ENCODE measurements at regions not wholly inside any gene's neighbourhood (a gene's known extent, or its start where the extent isn't known, plus 50 kb on each side); places are given as distances from the start of the nearest gene placed in this dataset.

DNA sequence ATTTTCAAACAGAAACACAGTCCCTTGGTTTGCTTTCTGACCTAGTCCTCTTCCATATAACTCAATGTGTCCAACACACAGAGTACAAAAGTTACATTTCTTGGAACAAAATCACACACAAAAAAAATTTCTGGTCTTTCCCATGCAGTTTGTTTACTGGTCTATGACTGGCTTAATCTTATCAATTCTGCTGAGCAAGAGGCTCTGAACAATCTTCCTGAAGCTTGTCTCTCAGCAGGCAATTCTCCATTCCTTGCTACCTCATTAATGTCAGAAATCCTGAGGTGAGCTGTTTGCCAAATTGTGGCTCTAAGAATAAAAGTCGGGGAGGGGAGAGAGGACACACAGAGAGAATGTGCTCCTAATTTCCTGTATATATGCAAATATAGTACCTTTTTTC, 423.6 kb downstream of the HLX start:
- H4K20me1 ChIP-seq (ENCODE audit: insufficient read depth), result no peaks in the 10 kb centered on the region
- H3K36me3 ChIP-seq (replicated peaks in 1 of 2; ENCODE audit: control insufficient read depth in 1 of 2, insufficient read depth in 2 of 2, low read length in 1 of 2), result no peaks in the 10 kb centered on the region
- POLR2A ChIA-PET, result no interaction called here
- no peaks in the 10 kb centered on the region for H3K79me2 ChIP-seq (ENCODE audit: insufficient read depth)
- no peak overlapping the region for H2AFZ ChIP-seq (ENCODE audit: low read depth)
- no peak overlapping the region for H3K4me2 ChIP-seq
- no peak overlapping the region for H3K9ac ChIP-seq
- WGBS (ENCODE audit: low lambda C conversion rate), result 71% methylated on average over 1 of the region's 1 CpG
- no peaks in the 10 kb centered on the region for H3K9me2 ChIP-seq
- no peaks in the 10 kb centered on the region for H3K4me1 ChIP-seq (ENCODE audit: control insufficient read depth in 1 of 2, insufficient read depth in 2 of 2, low read depth in 1 of 2, low read length in 1 of 2)
- H3F3A ChIP-seq (replicated peaks; ENCODE audit: insufficient read depth), result no peaks in the 10 kb centered on the region
- H3K27ac ChIP-seq (ENCODE audit: low read depth in 2 of 2, low read length in 1 of 2), result no peak overlapping the region
- no peak for DNase-seq
- CTCF ChIA-PET, result no interaction called here
- no peak overlapping the region for H3K4me3 ChIP-seq (ENCODE audit: low read depth in 2 of 2, low read length in 1 of 2)
- TF ChIP-seq MXI1 (IDR thresholded peaks at IDR 0.05; ENCODE audit: low read depth, low read length) (no peak), ELF1 (IDR thresholded peaks at IDR 0.05) (no peak), RXRA (IDR thresholded peaks at IDR 0.05; ENCODE audit: borderline replicate concordance, low read depth) (no peak), RCOR1 (IDR thresholded peaks at IDR 0.05; ENCODE audit: low read length) (no peak), TAF1 (IDR thresholded peaks at IDR 0.05; ENCODE audit: borderline replicate concordance, low read depth, low read length) (no peak)
- TF ChIP-seq, protein P1, sequence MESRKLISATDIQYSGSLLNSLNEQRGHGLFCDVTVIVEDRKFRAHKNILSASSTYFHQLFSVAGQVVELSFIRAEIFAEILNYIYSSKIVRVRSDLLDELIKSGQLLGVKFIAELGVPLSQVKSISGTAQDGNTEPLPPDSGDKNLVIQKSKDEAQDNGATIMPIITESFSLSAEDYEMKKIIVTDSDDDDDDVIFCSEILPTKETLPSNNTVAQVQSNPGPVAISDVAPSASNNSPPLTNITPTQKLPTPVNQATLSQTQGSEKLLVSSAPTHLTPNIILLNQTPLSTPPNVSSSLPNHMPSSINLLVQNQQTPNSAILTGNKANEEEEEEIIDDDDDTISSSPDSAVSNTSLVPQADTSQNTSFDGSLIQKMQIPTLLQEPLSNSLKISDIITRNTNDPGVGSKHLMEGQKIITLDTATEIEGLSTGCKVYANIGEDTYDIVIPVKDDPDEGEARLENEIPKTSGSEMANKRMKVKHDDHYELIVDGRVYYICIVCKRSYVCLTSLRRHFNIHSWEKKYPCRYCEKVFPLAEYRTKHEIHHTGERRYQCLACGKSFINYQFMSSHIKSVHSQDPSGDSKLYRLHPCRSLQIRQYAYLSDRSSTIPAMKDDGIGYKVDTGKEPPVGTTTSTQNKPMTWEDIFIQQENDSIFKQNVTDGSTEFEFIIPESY (IDR thresholded peaks at IDR 0.05; ENCODE audit: borderline replicate concordance, low read depth), result no peak
- TF ChIP-seq, protein P2, sequence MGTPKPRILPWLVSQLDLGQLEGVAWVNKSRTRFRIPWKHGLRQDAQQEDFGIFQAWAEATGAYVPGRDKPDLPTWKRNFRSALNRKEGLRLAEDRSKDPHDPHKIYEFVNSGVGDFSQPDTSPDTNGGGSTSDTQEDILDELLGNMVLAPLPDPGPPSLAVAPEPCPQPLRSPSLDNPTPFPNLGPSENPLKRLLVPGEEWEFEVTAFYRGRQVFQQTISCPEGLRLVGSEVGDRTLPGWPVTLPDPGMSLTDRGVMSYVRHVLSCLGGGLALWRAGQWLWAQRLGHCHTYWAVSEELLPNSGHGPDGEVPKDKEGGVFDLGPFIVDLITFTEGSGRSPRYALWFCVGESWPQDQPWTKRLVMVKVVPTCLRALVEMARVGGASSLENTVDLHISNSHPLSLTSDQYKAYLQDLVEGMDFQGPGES (IDR thresholded peaks at IDR 0.05; ENCODE audit: low read depth, low read length), result no peak
- H3K27me3 ChIP-seq (ENCODE audit: insufficient read depth), result no peaks in the 10 kb centered on the region
- H3K9me3 ChIP-seq, result no peaks in the 10 kb centered on the region

DNA sequence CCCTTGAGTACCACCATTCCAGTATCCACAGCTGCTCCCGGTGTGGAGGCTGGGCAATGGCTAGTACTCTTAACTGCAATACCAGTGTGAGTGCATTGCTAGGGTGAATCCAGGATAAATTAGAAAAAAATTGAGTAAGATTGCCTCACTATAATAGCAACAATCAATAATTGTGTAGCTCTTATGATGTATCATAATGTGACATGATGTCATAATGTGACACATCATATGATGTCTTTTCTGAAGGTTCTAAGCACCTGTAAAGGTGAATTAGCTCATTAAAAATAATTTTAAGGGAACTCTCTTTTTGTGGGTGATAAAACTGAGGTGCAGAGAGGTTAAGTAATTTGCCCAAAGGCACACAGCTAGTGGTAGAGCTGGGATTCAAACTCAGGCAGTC, 424.4 kb downstream of the HLX start:
- Histone ChIP-seq H3K36me3 (replicated peaks in 1 of 2; ENCODE audit: control insufficient read depth in 1 of 2, insufficient read depth in 2 of 2, low read length in 1 of 2) (no peaks in the 10 kb centered on the region), H3K27me3 (ENCODE audit: insufficient read depth) (no peaks in the 10 kb centered on the region), H3K4me3 (ENCODE audit: low read depth in 2 of 2, low read length in 1 of 2) (no peak overlapping the region), H3K27ac (ENCODE audit: low read depth in 2 of 2, low read length in 1 of 2) (no peak overlapping the region), H3K4me2 (no peak overlapping the region), H3K9me3 (no peaks in the 10 kb centered on the region), H3K4me1 (ENCODE audit: control insufficient read depth in 1 of 2, insufficient read depth in 2 of 2, low read depth in 1 of 2, low read length in 1 of 2) (no peaks in the 10 kb centered on the region), H4K20me1 (ENCODE audit: insufficient read depth) (no peaks in the 10 kb centered on the region), H3K79me2 (ENCODE audit: insufficient read depth) (no peaks in the 10 kb centered on the region), H3F3A (replicated peaks; ENCODE audit: insufficient read depth) (no peaks in the 10 kb centered on the region), H2AFZ (ENCODE audit: low read depth) (no peak overlapping the region), H3K9me2 (no peaks in the 10 kb centered on the region), H3K9ac (no peak overlapping the region)
- 82% methylated on average over 1 of the region's 1 CpG for WGBS (ENCODE audit: low lambda C conversion rate)
- ChIA-PET CTCF (no interaction called here), POLR2A (no interaction called here)
- DNase-seq, result no peak
- TF ChIP-seq, protein P3, sequence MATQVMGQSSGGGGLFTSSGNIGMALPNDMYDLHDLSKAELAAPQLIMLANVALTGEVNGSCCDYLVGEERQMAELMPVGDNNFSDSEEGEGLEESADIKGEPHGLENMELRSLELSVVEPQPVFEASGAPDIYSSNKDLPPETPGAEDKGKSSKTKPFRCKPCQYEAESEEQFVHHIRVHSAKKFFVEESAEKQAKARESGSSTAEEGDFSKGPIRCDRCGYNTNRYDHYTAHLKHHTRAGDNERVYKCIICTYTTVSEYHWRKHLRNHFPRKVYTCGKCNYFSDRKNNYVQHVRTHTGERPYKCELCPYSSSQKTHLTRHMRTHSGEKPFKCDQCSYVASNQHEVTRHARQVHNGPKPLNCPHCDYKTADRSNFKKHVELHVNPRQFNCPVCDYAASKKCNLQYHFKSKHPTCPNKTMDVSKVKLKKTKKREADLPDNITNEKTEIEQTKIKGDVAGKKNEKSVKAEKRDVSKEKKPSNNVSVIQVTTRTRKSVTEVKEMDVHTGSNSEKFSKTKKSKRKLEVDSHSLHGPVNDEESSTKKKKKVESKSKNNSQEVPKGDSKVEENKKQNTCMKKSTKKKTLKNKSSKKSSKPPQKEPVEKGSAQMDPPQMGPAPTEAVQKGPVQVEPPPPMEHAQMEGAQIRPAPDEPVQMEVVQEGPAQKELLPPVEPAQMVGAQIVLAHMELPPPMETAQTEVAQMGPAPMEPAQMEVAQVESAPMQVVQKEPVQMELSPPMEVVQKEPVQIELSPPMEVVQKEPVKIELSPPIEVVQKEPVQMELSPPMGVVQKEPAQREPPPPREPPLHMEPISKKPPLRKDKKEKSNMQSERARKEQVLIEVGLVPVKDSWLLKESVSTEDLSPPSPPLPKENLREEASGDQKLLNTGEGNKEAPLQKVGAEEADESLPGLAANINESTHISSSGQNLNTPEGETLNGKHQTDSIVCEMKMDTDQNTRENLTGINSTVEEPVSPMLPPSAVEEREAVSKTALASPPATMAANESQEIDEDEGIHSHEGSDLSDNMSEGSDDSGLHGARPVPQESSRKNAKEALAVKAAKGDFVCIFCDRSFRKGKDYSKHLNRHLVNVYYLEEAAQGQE (IDR thresholded peaks at IDR 0.05; ENCODE audit: low read depth, low read length), result no peak
- TF ChIP-seq YY1 (IDR thresholded peaks at IDR 0.05; ENCODE audit: low read depth), result no peak
